Transverse colon (tissue), 4 donors: ENCODE measurements at regions not wholly inside any gene's neighbourhood (a gene's known extent, or its start where the extent isn't known, plus 50 kb on each side); places are given as distances from the start of the nearest gene placed in this dataset.

Source experiments
- EP300 ChIP-seq: sonication (generic); formaldehyde crosslinking; IDR thresholded peaks from one replicate; pipeline ENCODE4 v1.6.1; 2017; ENCODE audit warnings: antibody characterized with exemption, low read depth
- POLR2A ChIP-seq: fragments of 450-650 bp; IDR thresholded peaks from one replicate; pipeline ENCODE4 v1.6.1; 2016; ENCODE audit warnings: antibody characterized with exemption, mild to moderate bottlenecking, moderate library complexity
- POLR2AphosphoS5 ChIP-seq, 3 donors: sonication (generic); formaldehyde crosslinking; IDR thresholded peaks; one replicate each; pipeline ENCODE4 v1.6.1; 2016; ENCODE audit warnings: antibody characterized with exemption in 3 of 3
- TF ChIP-seq, protein P1 (sequence below), 5 experiments: fragments of 200-600 bp in 3 of 5; fragments of 450-650 bp in 2 of 5; sonication (generic) in 3 of 5; IDR thresholded peaks; 1 replicate in 2 of 5; 2 replicates in 3 of 5; pipeline ENCODE4 v1.5.1; 2016 to 2017; ENCODE audit warnings: antibody characterized with exemption in 5 of 5, inconsistent platforms in 3 of 5, mild to moderate bottlenecking in 2 of 5, moderate library complexity in 1 of 5

DNA sequence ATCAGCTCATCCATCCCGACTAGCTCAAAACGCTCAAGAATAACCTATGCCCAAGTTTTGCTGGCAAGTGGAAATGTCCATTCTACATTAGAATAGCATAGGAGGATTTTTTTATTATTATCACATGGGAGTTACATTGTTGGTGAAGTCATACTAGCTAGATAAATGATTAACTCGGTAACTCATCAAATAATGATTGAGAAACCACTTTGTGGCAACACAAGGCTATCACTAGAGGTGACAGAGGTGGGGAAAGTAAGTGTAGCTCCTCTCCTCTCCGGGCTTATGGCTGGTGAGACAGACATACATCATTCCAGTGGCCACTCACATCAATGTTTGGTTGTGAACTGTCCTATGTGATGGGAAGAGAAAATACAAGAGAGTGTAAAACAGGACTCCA, 161.6 kb downstream of the ZIC5 start:
- TF ChIP-seq, protein P1, sequence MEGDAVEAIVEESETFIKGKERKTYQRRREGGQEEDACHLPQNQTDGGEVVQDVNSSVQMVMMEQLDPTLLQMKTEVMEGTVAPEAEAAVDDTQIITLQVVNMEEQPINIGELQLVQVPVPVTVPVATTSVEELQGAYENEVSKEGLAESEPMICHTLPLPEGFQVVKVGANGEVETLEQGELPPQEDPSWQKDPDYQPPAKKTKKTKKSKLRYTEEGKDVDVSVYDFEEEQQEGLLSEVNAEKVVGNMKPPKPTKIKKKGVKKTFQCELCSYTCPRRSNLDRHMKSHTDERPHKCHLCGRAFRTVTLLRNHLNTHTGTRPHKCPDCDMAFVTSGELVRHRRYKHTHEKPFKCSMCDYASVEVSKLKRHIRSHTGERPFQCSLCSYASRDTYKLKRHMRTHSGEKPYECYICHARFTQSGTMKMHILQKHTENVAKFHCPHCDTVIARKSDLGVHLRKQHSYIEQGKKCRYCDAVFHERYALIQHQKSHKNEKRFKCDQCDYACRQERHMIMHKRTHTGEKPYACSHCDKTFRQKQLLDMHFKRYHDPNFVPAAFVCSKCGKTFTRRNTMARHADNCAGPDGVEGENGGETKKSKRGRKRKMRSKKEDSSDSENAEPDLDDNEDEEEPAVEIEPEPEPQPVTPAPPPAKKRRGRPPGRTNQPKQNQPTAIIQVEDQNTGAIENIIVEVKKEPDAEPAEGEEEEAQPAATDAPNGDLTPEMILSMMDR (IDR thresholded peaks at IDR 0.05): no peak
- TF ChIP-seq EP300: no peak
- TF ChIP-seq POLR2AphosphoS5 (IDR thresholded peaks at IDR 0.05): no peak
- no peak for TF ChIP-seq POLR2A
